GM12864 (cell line): ENCODE measurements at regions not wholly inside any gene's neighbourhood (a gene's known extent, or its start where the extent isn't known, plus 50 kb on each side); places are given as distances from the start of the nearest gene placed in this dataset.

Source experiments
- DNase-seq: peaks from one replicate; pipeline ENCODE4 v3.0.0-alpha.2; 2011; ENCODE audit warnings: low read depth
- H3K4me3 ChIP-seq: 2 replicates; pipeline ENCODE4 v1.5.1; 2011; ENCODE audit warnings: mild to moderate bottlenecking, low read depth, low read length, control low read depth
- TF ChIP-seq, protein P1 (sequence below): IDR thresholded peaks from 2 replicates; pipeline ENCODE4 v1.5.1; 2011; ENCODE audit warnings: low read depth, mild to moderate bottlenecking, moderate library complexity, low read length, control low read depth, inconsistent platforms; ENCODE audit errors: missing control alignments

DNA sequence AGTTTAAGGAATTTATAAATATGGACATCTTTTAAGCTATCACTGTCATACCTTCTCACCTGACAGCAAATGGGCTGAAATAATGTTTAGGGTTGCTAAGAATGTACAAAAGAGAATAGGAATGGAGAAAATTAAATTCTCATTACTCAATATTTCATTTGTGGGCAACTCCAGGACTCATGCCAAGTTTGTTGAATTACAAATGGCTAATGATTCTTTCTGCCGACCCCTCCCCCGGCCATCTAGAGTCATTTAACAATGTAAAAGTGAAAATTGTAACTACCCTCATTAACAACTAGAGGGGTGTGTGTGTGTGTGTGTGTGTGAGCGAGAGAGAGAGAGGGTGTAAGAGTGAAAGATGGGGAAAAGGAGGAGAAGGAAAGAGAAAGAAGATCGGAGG, 708.5 kb upstream of the FAM98A start:
- TF ChIP-seq, protein P1, sequence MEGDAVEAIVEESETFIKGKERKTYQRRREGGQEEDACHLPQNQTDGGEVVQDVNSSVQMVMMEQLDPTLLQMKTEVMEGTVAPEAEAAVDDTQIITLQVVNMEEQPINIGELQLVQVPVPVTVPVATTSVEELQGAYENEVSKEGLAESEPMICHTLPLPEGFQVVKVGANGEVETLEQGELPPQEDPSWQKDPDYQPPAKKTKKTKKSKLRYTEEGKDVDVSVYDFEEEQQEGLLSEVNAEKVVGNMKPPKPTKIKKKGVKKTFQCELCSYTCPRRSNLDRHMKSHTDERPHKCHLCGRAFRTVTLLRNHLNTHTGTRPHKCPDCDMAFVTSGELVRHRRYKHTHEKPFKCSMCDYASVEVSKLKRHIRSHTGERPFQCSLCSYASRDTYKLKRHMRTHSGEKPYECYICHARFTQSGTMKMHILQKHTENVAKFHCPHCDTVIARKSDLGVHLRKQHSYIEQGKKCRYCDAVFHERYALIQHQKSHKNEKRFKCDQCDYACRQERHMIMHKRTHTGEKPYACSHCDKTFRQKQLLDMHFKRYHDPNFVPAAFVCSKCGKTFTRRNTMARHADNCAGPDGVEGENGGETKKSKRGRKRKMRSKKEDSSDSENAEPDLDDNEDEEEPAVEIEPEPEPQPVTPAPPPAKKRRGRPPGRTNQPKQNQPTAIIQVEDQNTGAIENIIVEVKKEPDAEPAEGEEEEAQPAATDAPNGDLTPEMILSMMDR = no peak
- no peak for DNase-seq
- no peak overlapping the region for H3K4me3 ChIP-seq

DNA sequence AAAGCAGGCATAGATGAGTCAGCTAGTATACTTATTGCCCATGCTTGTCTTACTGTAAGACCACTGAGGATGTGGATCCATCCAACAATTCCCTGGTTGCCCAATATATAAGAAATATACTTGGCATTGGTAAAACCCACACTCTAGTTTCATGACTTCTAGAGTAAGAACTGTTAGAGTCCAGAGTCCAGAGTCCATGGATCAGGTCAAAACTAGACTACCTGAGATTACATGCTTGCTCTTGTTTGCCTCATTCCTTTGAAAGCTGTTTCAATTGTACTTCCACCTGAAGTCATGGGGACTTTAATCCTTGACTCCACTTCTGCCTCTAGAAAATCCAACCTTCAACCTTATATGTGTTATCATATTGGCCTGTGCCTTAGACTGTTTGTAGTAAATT, 707.6 kb upstream of the FAM98A start:
- no peak overlapping the region for H3K4me3 ChIP-seq
- TF ChIP-seq, protein P1 = no peak
- no peak for DNase-seq

DNA sequence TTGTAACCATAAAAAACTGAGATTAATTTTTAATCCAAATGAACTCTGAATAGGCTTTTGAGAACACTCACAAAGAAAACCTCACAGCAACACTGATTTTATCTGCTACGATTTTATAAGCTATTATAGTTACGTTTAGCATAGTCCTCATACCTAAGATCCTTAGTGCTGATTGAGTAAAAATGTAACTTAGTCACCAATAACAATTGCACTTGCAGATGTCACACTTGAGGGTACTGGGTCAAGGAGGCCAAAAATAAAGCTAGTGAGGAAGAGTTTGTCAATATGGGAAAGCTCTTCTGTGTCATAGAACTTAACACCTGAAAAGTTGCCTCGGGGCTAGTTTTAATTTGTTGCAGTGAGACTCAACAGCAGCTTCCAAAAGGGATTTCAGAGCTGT, 706.5 kb upstream of the FAM98A start:
- no peak overlapping the region for H3K4me3 ChIP-seq
- DNase-seq = no peak
- TF ChIP-seq, protein P1 = no peak

DNA sequence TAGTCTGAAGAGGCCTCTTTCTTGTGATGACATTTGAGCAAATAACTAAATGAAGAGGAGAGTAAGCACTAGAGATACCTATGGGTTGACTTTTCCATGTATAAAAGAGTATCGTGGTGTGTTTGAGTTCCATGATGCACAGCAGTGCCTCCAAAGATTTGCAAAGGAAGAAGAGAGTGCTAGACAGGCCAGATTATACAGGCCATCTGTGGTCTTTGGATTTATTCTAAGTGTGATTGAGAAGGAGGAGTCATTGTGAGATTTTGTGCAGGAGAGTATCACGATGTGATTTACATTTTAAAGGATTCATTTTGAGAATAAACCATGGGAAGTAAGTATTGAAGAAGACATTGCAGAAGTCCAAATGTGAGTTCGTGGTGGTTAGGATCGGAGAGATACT, 695.9 kb upstream of the FAM98A start:
- H3K4me3 ChIP-seq = no peak overlapping the region
- DNase-seq = no peak
- TF ChIP-seq, protein P1 = no peak

DNA sequence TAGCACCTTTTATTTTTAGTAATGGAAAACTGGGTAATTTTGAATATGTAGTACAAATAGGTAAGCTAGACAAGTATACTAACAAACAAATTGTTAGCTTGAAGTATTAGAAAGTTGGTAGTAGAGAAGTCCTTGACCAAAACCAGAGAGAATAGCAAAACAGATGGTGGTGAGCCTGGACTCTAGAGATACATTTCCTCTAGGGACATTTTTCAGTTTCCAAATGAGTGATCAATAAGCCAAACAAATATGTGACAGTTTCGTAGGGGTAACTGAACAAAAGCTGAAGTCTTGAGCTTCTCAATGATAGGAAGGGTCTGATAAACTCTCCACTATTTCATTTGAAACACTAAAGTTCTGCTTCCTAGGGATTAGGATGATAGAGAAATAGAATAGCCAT, 692.0 kb upstream of the FAM98A start:
- no peak overlapping the region for H3K4me3 ChIP-seq
- no peak for DNase-seq
- TF ChIP-seq, protein P1 = no peak

DNA sequence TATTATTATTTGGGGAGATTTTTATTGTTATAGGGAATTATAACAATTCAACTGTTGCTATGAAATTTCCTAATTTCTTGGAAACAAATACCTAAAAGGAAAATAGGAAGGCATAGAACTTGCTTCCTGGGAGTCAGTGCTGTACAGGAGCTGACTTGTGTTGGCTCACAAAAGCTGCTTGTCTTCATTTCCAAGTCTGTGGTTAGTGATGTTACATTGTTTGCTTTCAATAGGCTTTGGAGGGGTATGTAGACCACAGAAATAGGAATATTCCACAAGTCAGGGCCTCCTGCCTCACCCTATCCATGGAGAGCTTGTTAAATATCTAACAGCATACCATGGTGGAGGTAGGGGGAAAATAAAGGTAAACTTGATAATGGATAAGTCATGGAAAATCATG, 688.9 kb upstream of the FAM98A start:
- no peak overlapping the region for H3K4me3 ChIP-seq
- DNase-seq = no peak
- TF ChIP-seq, protein P1 = no peak

DNA sequence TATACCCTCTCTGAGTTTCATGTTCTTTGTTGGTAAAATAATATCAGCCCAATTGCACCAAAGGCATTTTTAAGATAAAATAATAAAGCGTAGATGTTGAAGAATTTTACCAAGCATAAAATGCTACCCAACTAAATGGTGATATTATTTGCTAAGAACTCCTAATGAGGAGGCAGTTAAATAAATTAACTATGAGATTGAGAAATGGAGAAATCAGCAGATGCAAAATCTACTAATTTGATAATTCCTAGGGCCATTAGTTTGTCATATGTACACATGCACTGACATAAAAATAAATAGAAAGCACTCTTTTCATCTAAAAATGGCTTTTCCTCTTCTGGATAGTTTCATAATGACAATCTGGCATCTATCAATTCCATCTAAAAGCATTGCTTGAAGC, 681.5 kb upstream of the FAM98A start:
- TF ChIP-seq, protein P1 = no peak
- no peak for DNase-seq
- H3K4me3 ChIP-seq = no peak overlapping the region
